ENCODE measurements at regions not wholly inside any gene's neighbourhood (a gene's known extent, or its start where the extent isn't known, plus 50 kb on each side); places are given as distances from the start of the nearest gene placed in this dataset.
A peak's percentile ranks its signal among the peaks of the same experiment; 100 is the strongest.

DNA sequence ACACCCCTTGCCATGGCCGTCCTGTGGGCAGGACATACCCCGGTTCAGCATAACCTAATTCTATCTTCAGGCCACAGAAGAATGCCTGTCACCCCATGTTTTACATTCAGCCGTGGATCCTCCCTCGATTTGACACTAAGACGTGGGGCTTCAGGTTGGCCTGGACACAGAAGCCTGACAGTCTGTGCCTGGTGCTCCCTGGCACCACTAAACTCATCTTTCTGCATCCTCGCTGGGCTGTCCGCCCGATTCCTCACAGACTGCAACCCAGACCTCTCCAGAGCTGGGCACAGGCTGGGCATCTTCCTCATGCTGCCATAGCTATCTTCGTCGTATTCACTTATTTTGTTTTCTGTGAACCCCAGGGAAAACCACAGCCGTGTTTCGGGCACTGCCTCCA lies 117.8 kb upstream of the IQSEC1 start:
- TF ChIP-seq, protein P1, sequence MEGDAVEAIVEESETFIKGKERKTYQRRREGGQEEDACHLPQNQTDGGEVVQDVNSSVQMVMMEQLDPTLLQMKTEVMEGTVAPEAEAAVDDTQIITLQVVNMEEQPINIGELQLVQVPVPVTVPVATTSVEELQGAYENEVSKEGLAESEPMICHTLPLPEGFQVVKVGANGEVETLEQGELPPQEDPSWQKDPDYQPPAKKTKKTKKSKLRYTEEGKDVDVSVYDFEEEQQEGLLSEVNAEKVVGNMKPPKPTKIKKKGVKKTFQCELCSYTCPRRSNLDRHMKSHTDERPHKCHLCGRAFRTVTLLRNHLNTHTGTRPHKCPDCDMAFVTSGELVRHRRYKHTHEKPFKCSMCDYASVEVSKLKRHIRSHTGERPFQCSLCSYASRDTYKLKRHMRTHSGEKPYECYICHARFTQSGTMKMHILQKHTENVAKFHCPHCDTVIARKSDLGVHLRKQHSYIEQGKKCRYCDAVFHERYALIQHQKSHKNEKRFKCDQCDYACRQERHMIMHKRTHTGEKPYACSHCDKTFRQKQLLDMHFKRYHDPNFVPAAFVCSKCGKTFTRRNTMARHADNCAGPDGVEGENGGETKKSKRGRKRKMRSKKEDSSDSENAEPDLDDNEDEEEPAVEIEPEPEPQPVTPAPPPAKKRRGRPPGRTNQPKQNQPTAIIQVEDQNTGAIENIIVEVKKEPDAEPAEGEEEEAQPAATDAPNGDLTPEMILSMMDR (IDR thresholded peaks at IDR 0.05): no peak
- peak in 1 of 2 donors; percentile 5 for DNase-seq
- Histone ChIP-seq H3K4me3 (no peak overlapping the region), H3K4me1 (no peaks in the 10 kb centered on the region), H3K27me3 (peaks cover 0 to 17% of the 10 kb centered on the region in 2 donors), H3K27ac (no peak overlapping the region), H3K9me3 (peaks cover 0 to 12% (median 0%) of the 10 kb centered on the region in 3 donors), H3K36me3 (no peaks in the 10 kb centered on the region)
- intact Hi-C loops (cut with DNase I; ENCODE audit: low total_unique reads): no loop called here

- intact Hi-C loops (cut with DNase I; ENCODE audit: low total_unique reads): no loop called here
- Histone ChIP-seq H3K27ac (no peak overlapping the region), H3K27me3 (peaks cover 0 to 17% of the 10 kb centered on the region in 2 donors), H3K36me3 (no peaks in the 10 kb centered on the region), H3K4me3 (no peak overlapping the region), H3K4me1 (no peaks in the 10 kb centered on the region), H3K9me3 (peaks cover 0 to 12% (median 0%) of the 10 kb centered on the region in 3 donors)
- TF ChIP-seq, protein P1 (IDR thresholded peaks at IDR 0.05): no peak
- no peak for DNase-seq
Observed at GRCh38 chr3:13190378-13190765, 117.1 kb upstream of the IQSEC1 start.

DNA sequence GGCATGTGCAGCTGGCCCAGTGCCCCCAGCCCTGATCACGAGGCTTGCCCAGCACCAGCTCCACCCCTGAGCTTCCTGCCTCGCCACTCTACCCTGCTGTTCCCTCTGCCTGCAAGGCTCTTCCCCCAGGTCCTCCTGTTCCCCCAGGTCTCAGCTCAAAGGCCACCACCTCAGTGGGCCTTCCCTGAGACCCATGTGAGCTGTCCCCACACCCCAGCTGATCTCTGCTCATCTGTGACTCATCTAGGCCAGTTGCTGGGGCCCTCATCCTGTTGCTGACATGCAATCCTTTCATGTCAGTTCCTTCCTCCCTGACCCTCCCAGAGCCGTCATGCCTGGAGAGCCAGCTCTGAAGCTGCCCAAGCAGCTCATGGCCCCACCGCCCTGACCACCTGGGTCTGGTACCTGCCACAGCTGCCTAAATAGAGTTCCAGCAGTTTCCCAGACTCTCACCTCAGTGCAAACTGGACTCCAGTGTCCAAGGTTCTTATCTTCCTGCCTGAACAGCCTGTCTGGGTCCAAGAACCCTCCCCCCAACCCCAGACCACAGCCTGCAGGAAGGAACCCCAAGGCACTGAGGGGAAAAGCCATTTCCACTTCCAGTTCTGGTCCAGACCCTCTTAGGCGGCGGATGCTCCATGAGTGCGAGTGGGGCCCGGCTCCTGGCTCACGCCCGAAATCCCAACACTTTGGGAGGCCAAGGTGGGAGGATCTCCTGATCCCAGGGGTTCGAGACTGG lies 116.6 kb upstream of the IQSEC1 start:
- Histone ChIP-seq H3K36me3 (no peaks in the 10 kb centered on the region), H3K9me3 (peaks cover 0 to 12% (median 0%) of the 10 kb centered on the region in 3 donors), H3K4me3 (no peak overlapping the region), H3K4me1 (no peaks in the 10 kb centered on the region), H3K27me3 (peaks cover 0 to 17% of the 10 kb centered on the region in 2 donors), H3K27ac (no peak overlapping the region)
- peak in 1 of 2 donors; percentile 13 for DNase-seq
- TF ChIP-seq, protein P1 (IDR thresholded peaks at IDR 0.05): no peak
- intact Hi-C loops (cut with DNase I; ENCODE audit: low total_unique reads): no loop called here

- Histone ChIP-seq H3K27ac (no peak overlapping the region), H3K4me3 (no peak overlapping the region), H3K36me3 (no peaks in the 10 kb centered on the region), H3K9me3 (peaks cover 0 to 12% (median 5%) of the 10 kb centered on the region in 3 donors), H3K4me1 (no peaks in the 10 kb centered on the region), H3K27me3 (peaks cover 0 to 13% of the 10 kb centered on the region in 2 donors)
- TF ChIP-seq, protein P1 (IDR thresholded peaks at IDR 0.05): no peak
- intact Hi-C loops (cut with DNase I; ENCODE audit: low total_unique reads): no loop called here
- peak in 1 of 2 donors; percentile 11 for DNase-seq
Observed at GRCh38 chr3:13188975-13189374, 115.7 kb upstream of the IQSEC1 start.

GRCh38 chr3:13188181-13188779 lies 115.1 kb upstream of the IQSEC1 start:
- H3K27ac ChIP-seq: no peak overlapping the region
- TF ChIP-seq, protein P1 (IDR thresholded peaks at IDR 0.05): no peak
- peaks cover 0 to 12% (median 6%) of the 10 kb centered on the region in 3 donors for H3K9me3 ChIP-seq
- no peaks in the 10 kb centered on the region for H3K4me1 ChIP-seq
- H3K4me3 ChIP-seq: no peak overlapping the region
- intact Hi-C loops (cut with DNase I; ENCODE audit: low total_unique reads): no loop called here
- no peaks in the 10 kb centered on the region for H3K36me3 ChIP-seq
- peaks cover 0 to 6% of the 10 kb centered on the region in 2 donors for H3K27me3 ChIP-seq
- peak in 1 of 2 donors; percentile 7 for DNase-seq

Measured in tibial artery (tissue), 4 donors.